HL-60 (cell line): ENCODE measurements at regions not wholly inside any gene's neighbourhood (a gene's known extent, or its start where the extent isn't known, plus 50 kb on each side); places are given as distances from the start of the nearest gene placed in this dataset.

Experiments used
- DNase-seq, 2 experiments: peaks; one replicate each; pipeline ENCODE4 v3.0.0-alpha.2; 2010 to 2020; ENCODE audit warnings: low read depth in 1 of 2, low spot score in 1 of 2
- H3K27ac ChIP-seq: fragments of 250-450 bp; sonication (Bioruptor Pico); replicated peaks from 2 replicates; pipeline ENCODE4 v1.5.1; 2020; ENCODE audit warnings: mild to moderate bottlenecking, moderate library complexity
- H3K27me3 ChIP-seq: fragments of 250-450 bp; sonication (Bioruptor Pico); 2 replicates; pipeline ENCODE4 v1.5.1; 2021; ENCODE audit warnings: mild to moderate bottlenecking, moderate library complexity; ENCODE audit not compliant: insufficient read depth, poor library complexity, severe bottlenecking
- H3K4me3 ChIP-seq: replicated peaks from 2 replicates; pipeline ENCODE4 v1.5.1; 2011; ENCODE audit warnings: mild to moderate bottlenecking, control low read depth, low read length; ENCODE audit not compliant: insufficient read depth
- CTCF ChIP-seq: IDR thresholded peaks from one replicate; pipeline ENCODE4 v1.5.1; 2011; ENCODE audit warnings: low read length, control low read depth, inconsistent platforms; ENCODE audit not compliant: insufficient read depth
- GABPA ChIP-seq: IDR thresholded peaks from 2 replicates; pipeline ENCODE4 v1.6.1; 2012; ENCODE audit warnings: low read depth
- POLR2AphosphoS5 ChIP-seq: IDR thresholded peaks from 2 replicates; pipeline ENCODE4 v1.6.1; 2012; ENCODE audit warnings: low read depth
- REST ChIP-seq: IDR thresholded peaks from 2 replicates; pipeline ENCODE4 v1.6.1; 2012; ENCODE audit warnings: low read depth; ENCODE audit not compliant: insufficient replicate concordance
- SPI1 ChIP-seq: IDR thresholded peaks from 2 replicates; pipeline ENCODE4 v1.6.1; 2012; ENCODE audit warnings: low read depth, mild to moderate bottlenecking, borderline replicate concordance

GRCh38 chr2:220855296-220855695, 716.8 kb downstream of the EPHA4 start:
- TF ChIP-seq GABPA (no peak), SPI1 (no peak)
- Histone ChIP-seq H3K27ac (no peak overlapping the region), H3K4me3 (no peak overlapping the region), H3K27me3 (no peaks in the 10 kb centered on the region)
- DNase-seq, result no peak

- DNase-seq, result no peak
- Histone ChIP-seq H3K4me3 (no peak overlapping the region), H3K27me3 (no peaks in the 10 kb centered on the region), H3K27ac (no peak overlapping the region)
- TF ChIP-seq POLR2AphosphoS5 (no peak), REST (no peak), CTCF (no peak), GABPA (no peak), SPI1 (no peak)
Observed at GRCh38 chr2:220856486-220856885, 715.6 kb downstream of the EPHA4 start.

DNA sequence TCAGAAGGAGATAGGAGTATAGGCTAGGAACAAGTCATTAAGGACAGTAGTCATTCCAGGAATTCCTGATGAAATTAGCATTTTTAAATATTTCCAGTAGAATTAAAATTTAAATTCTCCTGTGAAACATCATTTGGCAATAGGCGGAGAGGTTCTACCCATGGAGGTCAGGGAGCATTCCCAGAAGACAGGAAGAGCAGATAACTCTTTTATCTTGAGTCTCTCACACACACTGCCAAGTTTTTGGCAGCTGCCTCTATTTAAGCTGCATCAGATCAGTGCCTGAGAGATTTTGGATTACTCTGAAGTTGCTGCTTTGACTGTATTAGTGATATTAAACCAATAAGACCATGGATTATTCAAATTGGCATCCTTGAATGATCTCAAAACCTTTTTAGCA, 714.7 kb downstream of the EPHA4 start:
- H3K4me3 ChIP-seq, result no peak overlapping the region
- H3K27me3 ChIP-seq, result no peaks in the 10 kb centered on the region
- DNase-seq, result no peak
- TF ChIP-seq CTCF (no peak), GABPA (no peak), POLR2AphosphoS5 (no peak), SPI1 (no peak)
- H3K27ac ChIP-seq, result no peak overlapping the region

GRCh38 chr2:220858101-220858500, 714.0 kb downstream of the EPHA4 start:
- DNase-seq, result no peak
- H3K4me3 ChIP-seq, result no peak overlapping the region
- TF ChIP-seq GABPA (no peak), REST (no peak), POLR2AphosphoS5 (no peak), SPI1 (no peak)
- H3K27ac ChIP-seq, result no peak overlapping the region
- H3K27me3 ChIP-seq, result no peaks in the 10 kb centered on the region

DNA sequence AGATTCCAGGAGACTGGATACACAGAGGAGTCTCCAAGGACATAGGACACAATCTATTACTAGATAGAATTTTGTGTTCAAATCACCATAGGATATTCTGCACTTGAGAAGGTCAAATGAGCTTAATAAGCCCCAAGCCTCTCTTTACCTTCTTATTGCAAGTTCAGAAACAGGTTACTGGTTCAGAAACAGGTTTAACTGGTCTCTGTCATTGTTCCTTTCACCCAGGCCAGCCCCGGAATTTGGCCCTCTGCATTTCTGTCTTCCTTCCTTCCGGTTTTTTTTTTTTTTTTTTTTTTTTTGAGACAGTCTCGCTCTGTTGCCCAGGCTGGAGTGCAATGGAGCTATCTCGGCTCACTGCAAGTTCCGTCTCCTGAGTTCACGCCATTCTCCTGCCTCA, 700.2 kb downstream of the EPHA4 start:
- Histone ChIP-seq H3K27me3 (no peaks in the 10 kb centered on the region), H3K4me3 (no peak overlapping the region), H3K27ac (no peak overlapping the region)
- TF ChIP-seq REST (no peak), POLR2AphosphoS5 (no peak), GABPA (no peak), CTCF (no peak), SPI1 (no peak)
- no peak for DNase-seq
